NCI-H524 (cell line): ENCODE measurements at regions not wholly inside any gene's neighbourhood (a gene's known extent, or its start where the extent isn't known, plus 50 kb on each side); places are given as distances from the start of the nearest gene placed in this dataset.
A peak's percentile ranks its signal among the peaks of the same experiment; 100 is the strongest.

Experiments used
- DNase-seq, 2 experiments: peaks; one replicate each; lab custom pipeline; 2025; lab: John Stamatoyannopoulos, UW

DNA sequence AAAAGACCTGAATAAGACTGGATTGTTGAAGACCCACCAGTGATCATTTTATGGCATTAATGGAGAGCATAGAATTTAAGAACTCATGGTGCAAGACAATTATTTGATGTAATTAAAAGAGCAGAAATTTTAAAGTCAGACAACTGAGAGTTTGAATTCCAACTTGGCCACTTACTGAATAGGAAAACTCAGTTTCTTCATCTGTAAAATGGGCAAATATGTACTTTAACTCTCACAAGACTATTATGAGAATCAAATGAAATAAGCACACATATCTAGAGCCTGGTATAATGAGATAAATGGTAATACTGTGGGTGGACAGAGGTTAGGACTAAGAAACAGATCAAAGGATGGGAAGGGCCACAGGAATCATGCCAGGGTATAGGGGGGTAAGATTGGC lies 88.0 kb downstream of the SOX9 start:
- DNase-seq = no peak

DNA sequence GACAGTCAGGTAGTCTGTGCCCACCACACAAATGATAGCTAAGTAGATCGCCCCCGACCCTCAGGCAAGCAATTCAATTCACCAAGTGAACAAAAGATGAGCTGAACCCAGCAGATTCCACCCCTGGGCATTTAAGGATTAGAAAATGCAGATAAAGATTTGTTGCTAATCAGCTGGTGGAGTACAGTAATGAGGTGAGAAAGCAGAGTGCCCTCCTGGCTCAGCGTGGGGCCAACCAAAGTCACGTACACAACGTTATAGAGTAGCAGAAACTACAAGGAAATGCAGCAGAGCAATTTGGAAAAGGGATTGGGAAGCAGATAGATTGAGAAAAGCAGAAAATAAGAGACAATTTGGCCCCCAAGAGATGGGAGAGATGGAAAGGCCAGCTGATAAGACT lies 91.2 kb downstream of the SOX9 start:
- DNase-seq = no peak

DNA sequence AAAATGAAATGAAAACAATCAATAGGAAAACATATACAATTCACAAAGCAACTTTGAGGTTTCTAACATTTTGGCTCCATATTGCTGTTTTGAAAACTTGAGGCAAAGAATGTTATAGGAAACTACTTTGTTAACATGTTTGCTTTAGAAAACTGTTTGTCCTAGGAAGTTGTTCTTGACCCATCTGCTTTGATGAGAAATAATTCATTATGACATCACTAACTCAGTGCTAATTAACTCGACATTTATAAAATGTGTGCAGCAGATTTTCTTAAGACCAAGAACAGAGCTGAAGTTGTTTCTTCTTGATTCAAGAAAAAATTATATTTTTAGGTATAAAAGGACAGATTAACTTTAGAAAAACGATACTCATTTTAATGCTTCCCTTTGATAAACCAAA lies 94.7 kb downstream of the SOX9 start:
- no peak for DNase-seq

DNA sequence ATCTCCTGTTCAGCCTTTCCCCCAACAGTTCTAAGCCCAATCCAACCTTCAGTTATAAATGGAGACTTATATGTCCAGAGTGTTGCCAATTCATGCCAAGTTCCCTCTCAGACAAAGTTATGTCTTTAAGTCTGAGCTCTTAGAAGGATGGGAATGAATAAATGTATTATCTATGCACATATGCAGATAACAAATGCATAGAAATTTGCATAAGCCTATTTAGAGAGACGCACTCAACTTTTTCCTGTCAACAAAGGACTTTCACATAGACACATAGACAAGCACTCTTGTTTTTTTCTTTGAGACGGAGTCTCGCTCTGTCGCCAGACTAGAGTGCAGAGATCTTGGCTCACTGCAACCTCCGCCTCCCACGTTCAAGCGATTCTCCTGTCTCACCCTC lies 95.1 kb downstream of the SOX9 start:
- no peak for DNase-seq

DNA sequence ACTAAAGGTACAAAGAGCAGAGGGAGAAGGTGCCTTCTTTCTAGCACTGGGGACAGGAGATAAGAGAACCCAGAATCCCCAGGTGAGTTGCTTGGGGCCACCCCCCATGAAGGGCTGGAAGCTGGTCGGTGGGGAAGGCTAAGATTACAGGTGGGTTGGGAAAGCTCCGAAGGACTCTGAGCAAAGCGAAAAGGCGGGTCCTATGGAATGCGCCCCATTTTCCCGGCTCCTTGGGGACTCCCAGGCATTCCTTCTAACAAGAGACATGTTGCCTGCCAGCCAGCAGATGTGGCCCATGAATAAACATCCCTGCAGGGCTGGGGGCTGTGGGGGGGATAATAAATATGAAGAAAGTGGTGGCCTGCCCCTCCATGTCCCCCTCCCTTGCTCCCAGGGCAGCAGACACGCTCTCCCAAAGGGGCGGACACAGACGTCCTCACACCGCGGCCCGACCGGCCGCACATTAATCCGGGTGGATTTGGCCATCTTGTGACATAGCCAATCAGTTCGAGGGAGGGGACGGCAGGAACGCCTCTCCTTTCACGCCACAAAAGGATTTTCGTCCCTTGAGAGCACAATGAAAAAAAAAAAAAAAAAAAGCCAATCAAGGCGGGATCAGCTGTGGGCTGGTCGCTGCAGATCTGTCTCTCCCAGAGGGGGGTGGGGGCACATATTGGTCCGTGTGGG lies 98.5 kb downstream of the SOX9 start:
- DNase-seq = peak; percentile 22 to 50

DNA sequence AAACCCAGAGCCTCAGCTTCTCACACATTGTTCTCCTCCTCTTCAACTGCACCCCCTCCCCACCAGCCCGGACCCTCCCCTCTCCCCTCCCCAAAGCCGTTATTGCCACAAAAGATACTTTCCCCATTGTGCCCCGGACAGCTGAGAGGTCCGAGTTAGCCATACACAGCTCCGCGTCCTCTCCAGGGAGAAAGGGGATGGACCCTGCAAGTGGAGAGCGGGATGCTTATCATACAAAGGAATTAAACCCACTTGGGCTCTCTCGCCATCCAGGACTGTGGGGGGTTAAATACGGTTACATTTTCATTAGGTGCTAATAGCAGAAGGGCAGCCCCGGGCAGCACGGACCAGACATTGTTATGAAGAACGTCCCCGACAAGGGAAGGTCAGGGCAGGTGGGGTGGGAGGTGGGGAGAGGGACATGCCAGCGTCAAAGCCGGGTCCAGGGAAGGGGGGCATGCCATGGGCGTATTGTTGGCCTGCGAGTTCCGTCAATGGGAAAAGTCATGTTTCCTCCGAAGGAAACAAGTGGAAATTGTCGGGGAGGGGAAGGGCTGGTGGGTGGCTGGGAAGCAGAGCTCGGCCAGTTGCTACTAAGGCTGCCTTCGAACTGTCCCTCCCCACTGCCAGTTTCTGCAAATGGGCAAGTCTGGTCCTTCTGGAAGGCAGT lies 99.1 kb downstream of the SOX9 start:
- DNase-seq = no peak

DNA sequence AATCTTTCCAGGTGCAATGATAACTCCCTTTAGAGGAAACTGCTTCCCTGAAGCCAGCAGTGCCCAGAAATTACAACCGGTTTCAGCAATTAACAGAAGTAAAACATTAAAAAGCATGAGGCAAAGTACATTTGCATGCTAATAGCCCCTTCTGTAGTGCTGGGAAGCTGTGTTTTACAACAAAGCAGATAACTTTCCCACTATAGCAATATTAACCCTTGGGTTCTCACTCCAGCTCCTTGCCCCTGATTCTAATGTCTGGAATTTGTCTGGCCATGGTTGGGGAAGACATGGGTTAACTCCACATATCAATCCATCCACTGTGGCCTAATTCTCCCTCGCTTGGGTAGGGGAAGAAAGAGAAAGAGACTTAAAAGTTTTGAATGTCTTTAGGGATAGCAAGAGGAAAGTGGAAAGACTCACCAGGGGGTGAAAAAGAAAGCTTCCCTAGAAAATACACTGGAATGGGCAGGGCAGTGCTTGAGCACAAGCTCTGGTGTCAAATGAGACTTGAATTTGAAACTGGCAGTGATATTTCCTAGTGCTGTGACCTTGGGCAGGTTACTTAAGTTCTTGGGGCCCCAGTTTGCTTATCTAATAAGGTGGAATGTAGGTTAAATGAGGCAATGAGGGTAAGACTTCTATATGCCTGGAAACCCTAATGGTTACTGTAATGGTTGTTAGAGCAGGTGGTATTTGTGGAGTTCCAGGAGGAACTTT lies 102.0 kb downstream of the SOX9 start:
- no peak for DNase-seq

DNA sequence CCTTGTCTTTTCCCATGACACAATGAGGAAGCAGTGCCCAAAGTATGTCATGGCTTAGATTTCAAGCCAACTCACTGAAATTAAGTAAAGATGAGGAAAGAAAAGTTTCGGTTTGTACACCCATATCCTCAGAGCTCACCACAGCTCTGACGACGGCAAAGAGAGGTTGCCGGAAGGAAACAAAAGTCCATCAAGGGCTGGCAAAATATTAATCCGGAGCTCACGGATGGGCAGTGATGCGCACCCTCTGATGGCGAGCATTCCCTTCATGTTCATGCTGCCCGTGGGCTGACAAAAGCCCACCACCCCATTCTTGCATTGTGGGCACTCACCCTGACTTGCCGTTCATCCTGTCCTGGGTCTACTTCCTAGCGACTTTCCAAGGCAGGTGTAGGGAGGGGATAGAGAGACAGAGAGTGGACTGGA lies 103.1 kb downstream of the SOX9 start:
- no peak for DNase-seq

DNA sequence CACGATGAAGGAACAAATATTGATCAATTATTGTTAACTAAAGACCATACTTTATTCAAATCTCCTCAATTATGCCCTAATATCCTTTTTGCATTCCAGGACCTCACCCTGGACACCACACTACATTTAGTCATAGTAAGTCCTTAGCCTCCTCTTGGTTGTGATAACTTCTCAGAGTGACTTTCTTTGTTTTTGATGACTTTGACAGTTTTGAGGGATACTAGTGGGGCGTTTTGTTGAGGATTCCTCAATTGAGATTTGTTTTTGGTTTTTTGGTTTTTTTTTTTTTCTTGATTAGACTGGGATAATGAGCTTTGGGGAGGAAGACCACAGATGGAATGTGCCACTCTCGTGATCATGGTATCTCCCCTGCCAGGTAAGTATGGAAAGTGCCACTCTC lies 105.5 kb downstream of the SOX9 start:
- DNase-seq = no peak

DNA sequence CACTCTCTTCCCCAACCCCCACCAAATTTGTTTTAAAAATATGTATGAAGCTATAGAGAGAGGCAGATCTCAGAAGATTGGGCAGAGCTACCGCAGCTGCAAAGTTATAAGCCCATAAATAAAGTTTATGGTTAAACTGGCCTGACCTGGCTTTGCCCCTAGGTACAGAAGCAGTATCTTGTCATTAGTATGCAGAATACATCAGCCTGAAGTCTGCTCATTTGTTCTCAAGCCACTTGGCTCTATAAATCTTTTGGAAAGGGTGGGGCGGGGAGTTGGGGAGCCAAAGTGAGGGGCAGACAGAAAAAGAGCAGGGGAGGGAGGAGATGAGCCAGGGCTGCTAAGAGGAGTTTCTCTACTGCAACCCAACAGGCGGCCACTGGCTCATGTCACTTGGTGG lies 113.2 kb downstream of the SOX9 start:
- DNase-seq = no peak

DNA sequence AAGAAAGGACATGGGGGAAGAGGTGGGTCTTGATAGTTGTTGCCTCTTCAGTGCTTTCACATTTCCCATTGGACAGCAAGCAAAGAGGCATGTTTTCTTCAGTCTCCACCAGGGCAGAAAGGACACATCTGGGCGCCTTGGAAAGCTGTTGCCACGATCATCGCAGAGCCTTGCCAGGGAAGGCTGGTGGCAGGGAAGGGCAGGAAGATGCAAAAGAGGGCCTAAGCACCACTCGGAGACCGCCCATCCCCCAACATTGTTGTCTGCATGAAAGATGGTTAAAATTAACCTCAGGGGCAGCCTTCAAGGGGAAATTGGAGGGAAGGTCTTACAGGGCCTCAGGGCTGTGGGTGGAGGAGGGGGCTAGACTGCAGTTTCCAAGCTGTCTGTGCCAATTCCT lies 114.2 kb downstream of the SOX9 start:
- DNase-seq = no peak

DNA sequence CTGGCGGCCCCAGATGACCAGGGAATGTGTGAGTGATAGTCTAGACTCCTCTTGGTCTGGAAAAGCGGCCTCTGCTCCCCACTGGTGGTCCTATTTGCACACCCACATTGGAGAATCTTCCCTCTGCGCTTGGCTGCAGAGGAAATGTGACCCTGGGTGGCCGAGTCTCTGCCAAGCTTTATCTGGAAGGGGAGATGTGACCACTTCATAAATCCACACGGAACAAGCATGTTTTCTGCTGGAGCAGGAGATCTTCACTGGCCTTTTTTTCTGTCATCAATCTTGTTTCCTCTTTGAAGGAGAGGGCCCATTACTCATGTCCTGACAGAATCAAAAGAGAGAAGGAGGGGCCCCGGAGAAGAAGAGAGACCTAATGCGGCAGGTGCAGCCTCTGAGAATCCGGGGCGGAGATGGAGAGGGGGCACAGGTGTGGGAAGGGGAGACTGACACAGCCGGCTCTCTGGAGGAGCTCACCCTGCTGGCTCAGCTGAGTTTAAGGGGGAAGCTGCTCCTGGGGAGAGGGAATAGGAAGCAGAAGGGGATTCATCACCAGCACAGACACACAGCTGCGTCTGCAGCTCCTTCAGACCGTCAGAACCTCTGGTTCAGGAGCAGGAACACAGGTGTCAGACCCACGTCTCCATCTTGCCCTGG lies 116.3 kb downstream of the SOX9 start:
- no peak for DNase-seq

DNA sequence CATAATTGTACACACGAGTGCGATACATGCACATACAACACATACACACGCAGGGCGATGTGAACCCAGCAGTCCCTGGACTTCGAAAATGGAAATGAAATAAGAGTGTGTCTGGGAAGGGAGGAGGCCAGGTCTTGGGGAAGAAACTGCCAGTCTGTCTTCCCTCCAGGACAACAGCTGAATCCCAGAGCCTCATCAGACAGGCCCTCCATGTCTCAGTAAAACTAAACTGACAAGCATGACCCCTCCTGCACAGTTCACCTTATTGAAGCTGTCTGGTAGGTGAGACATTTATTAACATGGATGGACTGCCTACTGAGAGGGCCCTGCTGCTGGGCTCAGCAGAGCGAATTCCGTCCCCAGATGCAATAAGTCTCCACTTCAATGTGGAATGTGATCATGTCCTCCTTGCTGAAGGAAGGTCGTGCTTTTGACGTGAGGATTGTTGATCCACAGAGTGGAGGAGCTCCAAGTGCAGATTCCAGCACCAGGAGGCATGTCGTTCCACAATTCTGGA lies 117.4 kb downstream of the SOX9 start:
- no peak for DNase-seq

DNA sequence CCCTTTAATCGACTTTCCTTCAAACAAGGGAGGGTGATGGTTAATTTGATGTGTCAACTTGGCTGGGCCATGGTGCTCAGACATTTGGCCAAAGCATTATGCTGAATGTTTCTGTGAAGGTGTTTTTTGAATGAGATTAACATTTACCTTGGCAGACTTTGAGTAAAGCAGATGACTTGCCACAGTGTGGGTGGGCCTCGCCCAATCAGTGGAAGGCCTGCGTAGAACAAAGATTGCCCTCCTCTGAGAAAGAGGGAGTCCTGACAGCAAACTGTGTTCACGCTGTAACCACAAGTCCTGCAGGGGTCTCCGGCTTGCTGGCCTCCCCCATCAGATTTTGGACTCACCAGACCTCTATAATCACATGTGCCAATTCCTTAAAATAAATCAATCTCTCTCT lies 118.7 kb downstream of the SOX9 start:
- no peak for DNase-seq

DNA sequence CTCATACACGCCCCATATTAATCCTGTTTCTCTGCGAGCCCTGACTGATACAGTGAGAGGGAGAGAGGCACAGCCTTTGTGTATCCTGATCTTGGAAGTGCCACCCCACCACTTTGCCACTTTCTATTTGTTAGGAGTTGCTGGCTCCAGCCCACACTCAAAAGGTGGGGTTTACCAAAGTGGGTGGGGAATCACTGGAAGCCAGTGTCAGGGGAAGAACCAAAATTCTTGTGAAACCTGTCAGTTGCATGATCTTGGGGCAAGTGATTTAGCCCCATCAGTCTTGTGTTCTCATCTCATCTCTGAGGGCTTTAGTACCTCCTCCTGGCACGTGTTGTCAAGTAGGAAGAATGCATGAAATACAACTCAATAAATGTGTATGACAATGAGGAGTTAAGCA lies 119.5 kb downstream of the SOX9 start:
- no peak for DNase-seq

DNA sequence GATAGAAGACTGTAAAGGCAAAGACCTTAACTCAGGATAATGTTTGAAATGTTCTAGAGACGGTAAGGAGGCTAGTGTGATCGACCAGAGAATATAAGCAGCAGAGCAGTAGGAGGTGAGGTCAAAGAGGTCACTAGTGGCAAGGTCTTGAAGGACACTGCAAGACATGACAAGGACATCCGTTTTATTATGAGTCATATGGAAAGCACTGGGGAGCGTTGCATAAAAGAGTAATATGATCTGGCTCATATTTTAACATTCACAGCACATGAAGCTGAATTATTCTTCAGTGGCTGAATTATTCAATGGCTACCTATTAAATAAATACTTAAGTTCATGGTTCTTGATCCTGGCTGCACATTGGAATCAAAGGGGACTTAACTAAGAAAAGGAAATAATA lies 123.7 kb downstream of the SOX9 start:
- no peak for DNase-seq

DNA sequence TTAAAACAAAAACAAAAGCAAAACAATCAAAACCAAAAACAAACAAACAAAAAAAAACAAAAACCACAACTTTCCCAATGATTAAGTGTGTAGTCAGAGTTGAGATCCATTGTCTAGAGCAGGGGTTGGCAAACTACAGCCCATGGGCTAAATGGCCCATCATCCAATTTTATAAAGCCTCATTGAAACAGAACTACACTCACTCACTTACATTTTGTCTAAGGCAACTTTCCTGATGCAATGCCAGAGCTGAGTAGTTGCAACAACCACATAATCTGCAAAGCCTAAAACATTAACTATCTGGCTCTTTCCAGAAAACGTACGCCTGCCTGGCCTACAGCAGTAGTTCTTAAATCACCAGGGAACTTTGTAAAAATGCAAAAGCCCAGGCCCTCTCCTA lies 124.1 kb downstream of the SOX9 start:
- no peak for DNase-seq

DNA sequence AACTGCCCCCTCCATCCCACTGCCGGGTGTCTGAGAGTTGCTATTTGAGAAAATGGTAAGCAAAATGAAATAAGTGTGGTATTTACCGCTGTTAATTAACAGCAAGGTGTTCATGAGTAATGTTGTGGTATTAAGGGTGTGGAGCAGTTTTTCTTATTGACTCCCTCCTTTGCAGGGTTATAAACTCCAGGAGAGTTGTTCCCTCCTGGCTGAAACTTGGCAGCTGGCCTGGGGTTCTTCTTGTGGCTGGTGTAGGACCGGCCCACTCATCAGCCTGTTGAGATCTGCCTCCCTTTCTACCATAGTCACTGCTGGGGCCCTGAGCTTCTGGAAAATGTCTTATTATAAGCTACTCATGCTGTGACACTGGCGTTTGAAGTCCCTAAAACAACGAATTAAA lies 128.6 kb downstream of the SOX9 start:
- DNase-seq = no peak

DNA sequence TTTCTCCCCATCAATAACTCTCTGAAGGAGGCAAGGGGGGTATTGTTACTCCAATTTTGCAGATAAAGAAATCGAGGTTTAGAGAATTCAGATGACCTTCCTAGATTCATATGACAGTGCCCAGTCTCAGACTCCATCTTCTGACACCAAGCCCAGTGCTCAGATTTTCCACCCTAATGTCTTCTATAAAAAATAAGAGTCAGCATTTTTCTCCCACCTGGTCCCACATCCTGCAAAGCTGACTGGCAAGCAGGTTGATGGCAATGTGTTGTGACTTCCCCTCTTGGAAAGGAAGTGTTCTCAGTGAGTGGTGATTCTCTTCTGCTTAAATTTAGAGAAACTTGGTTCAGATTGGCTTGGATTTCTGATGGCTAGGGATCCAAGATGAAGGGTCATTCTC lies 129.4 kb downstream of the SOX9 start:
- DNase-seq = no peak

DNA sequence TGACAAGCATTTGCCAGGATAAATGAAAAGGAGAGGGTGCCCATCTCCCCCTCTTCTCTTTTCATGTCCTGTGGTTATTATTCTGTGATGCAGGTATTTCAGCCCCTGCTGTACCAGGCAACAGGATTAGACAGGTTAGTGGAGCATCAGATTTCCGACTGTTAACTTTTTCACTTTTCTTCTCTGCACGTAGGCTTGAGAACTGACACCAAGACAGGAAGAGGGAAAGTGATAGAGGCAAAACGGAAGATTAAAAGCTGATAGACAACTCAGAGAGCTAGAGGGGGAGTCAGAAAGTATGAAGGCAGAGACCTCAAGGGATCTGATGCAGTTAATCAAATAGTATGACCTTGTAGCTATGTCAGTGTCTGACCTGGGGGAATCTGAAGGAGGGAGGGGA lies 132.8 kb downstream of the SOX9 start:
- DNase-seq = no peak

DNA sequence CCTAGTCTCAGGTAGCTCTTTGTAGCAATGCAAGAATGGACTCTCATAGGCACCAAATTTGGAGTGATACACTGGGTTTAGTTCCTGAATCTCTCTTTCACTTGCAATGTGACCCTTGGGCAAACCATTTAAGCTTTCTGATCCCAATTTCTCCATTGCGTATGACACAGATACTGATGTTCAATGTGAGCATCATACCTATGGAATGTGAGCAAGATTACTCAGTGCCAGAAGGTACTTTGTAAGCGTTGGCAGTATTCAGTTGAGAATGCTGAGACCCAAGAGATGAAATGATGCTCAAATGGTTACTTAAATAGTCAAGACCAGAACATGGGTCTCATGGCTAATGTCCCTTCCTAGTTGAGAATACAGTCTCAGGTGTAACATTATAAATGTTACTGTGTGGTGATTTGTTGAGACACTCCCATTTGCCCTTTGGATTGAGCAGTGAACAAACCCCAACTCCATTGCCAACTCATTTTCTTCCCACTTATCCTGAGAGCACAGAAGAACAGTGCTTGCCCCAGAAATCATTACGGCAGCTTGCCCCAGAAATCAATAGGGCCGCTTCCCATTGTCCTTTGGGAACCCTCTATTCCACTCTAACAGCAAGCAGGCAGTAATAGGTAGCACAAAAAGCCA lies 134.1 kb downstream of the SOX9 start:
- no peak for DNase-seq

DNA sequence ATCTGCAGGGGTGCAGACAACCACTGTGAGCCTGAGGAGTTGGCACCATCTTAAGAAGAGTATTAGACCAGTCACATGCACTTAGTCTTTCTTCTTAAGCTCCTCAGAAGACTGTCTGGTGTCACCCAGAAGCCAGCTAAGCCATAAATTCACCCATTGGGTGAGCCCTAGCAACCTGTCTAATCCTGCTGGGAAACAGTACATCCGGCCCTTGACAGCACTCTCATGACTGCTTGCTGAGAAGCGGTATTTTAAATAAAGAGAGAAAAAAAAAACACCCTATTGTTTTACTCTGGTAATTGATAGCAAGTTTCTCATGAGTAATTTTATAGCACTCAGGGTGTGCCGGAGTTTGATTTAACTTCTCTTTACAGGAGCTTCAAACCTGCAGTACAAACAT lies 134.7 kb downstream of the SOX9 start:
- no peak for DNase-seq
